Natural killer cell (primary cell): ENCODE measurements at regions not wholly inside any gene's neighbourhood (a gene's known extent, or its start where the extent isn't known, plus 50 kb on each side); places are given as distances from the start of the nearest gene placed in this dataset.

ENCODE experiments used
- ATAC-seq, 3 donors: fragments of 150-1000 bp in 2 of 3; fragments of 200-7000 bp in 1 of 3; cut with Tn5 transposase; 1 replicate in 1 of 3; 2 replicates in 2 of 3; pipeline ENCODE4 v1.10.0; 2021; ENCODE audit warnings: mild to moderate bottlenecking in 2 of 3, moderate library complexity in 2 of 3
- DNase-seq, 2 donors: peaks; one replicate each; pipeline versions ENCODE4 v3.0.0 to v3.0.0-alpha.2; 2013 to 2021; ENCODE audit warnings: mixed read lengths in 1 of 2
- H3K27ac ChIP-seq: one replicate; pipeline ENCODE4 v1.5.1; 2013; ENCODE audit warnings: mild to moderate bottlenecking, low read length
- H3K27me3 ChIP-seq: one replicate; pipeline ENCODE4 v1.6.1; 2013; ENCODE audit warnings: low read length; ENCODE audit not compliant: control insufficient read depth, insufficient read depth
- H3K36me3 ChIP-seq: one replicate; pipeline ENCODE4 v1.6.1; 2013; ENCODE audit warnings: low read length; ENCODE audit not compliant: control insufficient read depth, insufficient read depth
- H3K4me1 ChIP-seq: one replicate; pipeline ENCODE4 v1.6.1; 2013; ENCODE audit warnings: low read length; ENCODE audit not compliant: control insufficient read depth, insufficient read depth
- H3K4me3 ChIP-seq: one replicate; pipeline ENCODE4 v1.5.1; 2013; ENCODE audit warnings: low read length
- H3K9me3 ChIP-seq: one replicate; pipeline ENCODE4 v1.6.1; 2013; ENCODE audit warnings: low read length; ENCODE audit not compliant: control insufficient read depth, insufficient read depth
- H3K27ac Mint-ChIP-seq, 2 donors: one replicate each; pipeline ENCODE4 v1.8.0; 2022; ENCODE audit warnings: mild to moderate bottlenecking in 2 of 2, mixed read lengths in 2 of 2, moderate library complexity in 1 of 2
- H3K27me3 Mint-ChIP-seq, 2 donors: one replicate each; pipeline ENCODE4 v1.8.0; 2022; ENCODE audit warnings: low read depth in 2 of 2, mixed read lengths in 2 of 2
- H3K36me3 Mint-ChIP-seq: one replicate; pipeline ENCODE4 v1.8.0; 2022; ENCODE audit warnings: mixed read lengths
- H3K4me1 Mint-ChIP-seq, 2 donors: one replicate each; pipeline ENCODE4 v1.8.0; 2022; ENCODE audit warnings: mixed read lengths in 2 of 2
- H3K4me3 Mint-ChIP-seq: one replicate; pipeline ENCODE4 v1.8.0; 2022; ENCODE audit warnings: mild to moderate bottlenecking, moderate library complexity, mixed read lengths
- H3K9me3 Mint-ChIP-seq, 2 donors: one replicate each; pipeline ENCODE4 v1.8.0; 2022; ENCODE audit warnings: mixed read lengths in 2 of 2
- CTCF ChIP-seq: fragments of 200-600 bp; IDR thresholded peaks from one replicate; pipeline ENCODE4 v1.8.0; 2022; ENCODE audit warnings: antibody characterized with exemption
- WGBS: methylation state at CpG from one replicate; pipeline ENCODE4 v1.1.7; 2013; ENCODE audit warnings: missing lambda C conversion rate; ENCODE audit not compliant: insufficient coverage; 5-methylcytosine and 5-hydroxymethylcytosine counted together
- intact Hi-C: fragments of 100-400 bp; cut with micrococcal nuclease; formaldehyde crosslinking; loops from one replicate; pipeline ENCODE4 v1.14.2; 2022

- no peak for TF ChIP-seq CTCF
- H3K27ac Mint-ChIP-seq = no peak overlapping the region
Measured at GRCh38 chr20:22387452-22387851, 196.9 kb downstream of the FOXA2 start.

GRCh38 chr20:22386306-22386623, 198.1 kb downstream of the FOXA2 start:
- Histone ChIP-seq H3K4me3 (no peak overlapping the region), H3K36me3 (no peaks in the 10 kb centered on the region), H3K9me3 (no peaks in the 10 kb centered on the region), H3K27ac (no peak overlapping the region), H3K4me1 (no peaks in the 10 kb centered on the region), H3K27me3 (no peaks in the 10 kb centered on the region)
- TF ChIP-seq CTCF = no peak
- ATAC-seq (no peak), DNase-seq (no peak)
- WGBS = 85% methylated on average over 3 of the region's 3 CpGs
- Mint-ChIP-seq H3K9me3 (no peaks in the 10 kb centered on the region), H3K4me3 (no peak overlapping the region), H3K4me1 (no peaks in the 10 kb centered on the region), H3K36me3 (no peaks in the 10 kb centered on the region), H3K27me3 (peaks cover 0 to 6% of the 10 kb centered on the region in 2 donors), H3K27ac (no peak overlapping the region)
- intact Hi-C loops = no loop called here

More at GRCh38 chr20:22387452-22387851, 196.9 kb downstream of the FOXA2 start:
- no peaks in the 10 kb centered on the region for H3K36me3 Mint-ChIP-seq
- no peak overlapping the region for H3K4me3 ChIP-seq
- peaks cover 0 to 6% of the 10 kb centered on the region in 2 donors for H3K27me3 Mint-ChIP-seq
- no peaks in the 10 kb centered on the region for H3K4me1 ChIP-seq
- WGBS = 46% methylated on average over 1 of the region's 1 CpG
- no peaks in the 10 kb centered on the region for H3K9me3 Mint-ChIP-seq
- ATAC-seq (no peak), DNase-seq (no peak)
- H3K27ac ChIP-seq = no peak overlapping the region
- intact Hi-C loops = no loop called here
- no peaks in the 10 kb centered on the region for H3K4me1 Mint-ChIP-seq
- no peak overlapping the region for H3K4me3 Mint-ChIP-seq
- no peaks in the 10 kb centered on the region for H3K9me3 ChIP-seq
- no peaks in the 10 kb centered on the region for H3K36me3 ChIP-seq
- H3K27me3 ChIP-seq = no peaks in the 10 kb centered on the region

DNA sequence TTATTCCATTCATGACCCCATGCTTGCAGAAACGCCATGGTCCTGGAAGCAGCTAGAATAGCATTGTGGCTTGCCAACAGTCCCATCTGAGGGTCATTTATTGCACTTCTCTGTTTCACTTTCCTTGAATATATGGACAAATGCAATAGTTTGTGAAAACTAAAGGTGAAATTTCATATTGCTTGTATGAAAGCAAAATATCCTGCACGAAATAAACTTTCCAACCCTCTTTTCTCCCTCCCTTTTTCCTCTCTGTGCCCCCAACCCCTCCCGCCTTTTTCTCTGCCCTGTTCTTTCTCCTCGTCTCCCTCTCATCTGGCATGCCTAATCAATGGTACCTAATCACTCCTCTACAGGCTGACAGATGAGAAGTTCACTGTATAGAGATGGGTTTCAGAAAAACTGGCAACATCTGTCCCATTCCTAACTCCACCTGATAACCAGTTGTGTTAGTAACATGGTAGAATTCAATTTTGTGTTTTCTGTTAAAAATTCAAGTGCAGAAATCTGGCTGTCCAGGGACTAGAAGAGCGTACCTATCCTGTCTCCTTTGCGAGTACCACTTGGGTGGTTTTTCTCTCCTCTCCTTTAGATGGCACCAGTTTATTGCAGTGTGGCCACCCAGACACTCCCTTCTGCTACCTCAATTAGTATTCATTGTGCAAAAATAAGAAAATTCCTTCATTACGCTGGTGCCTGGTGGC, 198.6 kb downstream of the FOXA2 start:
- Histone ChIP-seq H3K27ac (no peak overlapping the region), H3K27me3 (no peaks in the 10 kb centered on the region), H3K9me3 (no peaks in the 10 kb centered on the region), H3K4me3 (no peak overlapping the region), H3K36me3 (no peaks in the 10 kb centered on the region), H3K4me1 (no peaks in the 10 kb centered on the region)
- Mint-ChIP-seq H3K4me3 (no peak overlapping the region), H3K9me3 (no peaks in the 10 kb centered on the region), H3K27me3 (peaks cover 0 to 6% of the 10 kb centered on the region in 2 donors), H3K27ac (no peak overlapping the region), H3K4me1 (no peaks in the 10 kb centered on the region), H3K36me3 (no peaks in the 10 kb centered on the region)
- DNase-seq = no peak
- no peak for TF ChIP-seq CTCF
- WGBS = 74% methylated on average over 7 of the region's 7 CpGs
- intact Hi-C loops = no loop called here
- ATAC-seq = no peak

DNA sequence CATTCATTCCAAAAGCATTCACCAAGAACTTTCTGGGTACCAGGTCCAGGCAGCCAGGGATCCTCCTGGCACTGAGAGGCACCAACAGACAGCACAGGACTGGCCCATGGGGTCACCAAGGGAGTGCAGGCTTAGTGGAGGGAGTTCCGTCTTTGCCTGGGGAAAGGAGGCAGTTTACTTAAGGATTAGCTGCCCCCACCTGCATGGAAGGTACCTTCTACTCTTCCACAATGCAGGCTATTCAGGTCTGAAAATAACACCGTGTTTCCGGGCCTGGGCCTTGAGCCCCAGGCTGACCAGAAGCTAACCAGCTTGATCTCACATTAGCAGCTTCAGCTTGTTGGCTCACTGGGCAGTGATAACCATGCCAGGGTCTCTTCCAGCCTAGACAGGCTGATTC, 199.4 kb downstream of the FOXA2 start:
- no peaks in the 10 kb centered on the region for H3K9me3 Mint-ChIP-seq
- ATAC-seq = no peak
- no peaks in the 10 kb centered on the region for H3K4me1 ChIP-seq
- H3K27ac Mint-ChIP-seq = no peak overlapping the region
- H3K36me3 ChIP-seq = no peaks in the 10 kb centered on the region
- no peaks in the 10 kb centered on the region for H3K36me3 Mint-ChIP-seq
- no peak overlapping the region for H3K4me3 Mint-ChIP-seq
- no peak overlapping the region for H3K27ac ChIP-seq
- H3K27me3 Mint-ChIP-seq = peaks cover 0 to 6% of the 10 kb centered on the region in 2 donors
- no peaks in the 10 kb centered on the region for H3K27me3 ChIP-seq
- intact Hi-C loops = no loop called here
- no peaks in the 10 kb centered on the region for H3K9me3 ChIP-seq
- no peak for DNase-seq
- 89% methylated on average over 3 of the region's 3 CpGs for WGBS
- TF ChIP-seq CTCF = no peak
- H3K4me1 Mint-ChIP-seq = no peaks in the 10 kb centered on the region
- no peak overlapping the region for H3K4me3 ChIP-seq
